Loucy (cell line): ENCODE measurements at regions not wholly inside any gene's neighbourhood (a gene's known extent, or its start where the extent isn't known, plus 50 kb on each side); places are given as distances from the start of the nearest gene placed in this dataset.

Experiments
- H2AFZ ChIP-seq: fragments of 200-600 bp; sonication (generic); 2 replicates; pipeline ENCODE4 v1.6.0; 2016; ENCODE audit warnings: antibody characterized with exemption, mild to moderate bottlenecking, low read length, moderate library complexity
- H3F3A ChIP-seq: fragments of 200-600 bp; 2 replicates; pipeline ENCODE4 v1.6.0; 2016; ENCODE audit warnings: antibody characterized with exemption, low read depth, mild to moderate bottlenecking
- H3K27me3 ChIP-seq: fragments of 200-600 bp; sonication (generic); 2 replicates; pipeline ENCODE4 v1.6.1; 2014; ENCODE audit warnings: low read length, mild to moderate bottlenecking; ENCODE audit not compliant: insufficient read depth, poor library complexity, severe bottlenecking
- H3K36me3 ChIP-seq: fragments of 200-600 bp; sonication (generic); 2 replicates; pipeline ENCODE4 v1.6.1; 2016; ENCODE audit warnings: low read length; ENCODE audit not compliant: insufficient read depth
- H3K4me1 ChIP-seq: fragments of 200-600 bp; sonication (generic); 2 replicates; pipeline ENCODE4 v1.5.1; 2014; ENCODE audit warnings: low read length, mild to moderate bottlenecking; ENCODE audit not compliant: insufficient read depth, poor library complexity, severe bottlenecking
- H3K4me2 ChIP-seq: fragments of 200-600 bp; sonication (generic); 2 replicates; pipeline ENCODE4 v1.6.0; 2014; ENCODE audit warnings: antibody characterized with exemption, low read length, low read depth, mild to moderate bottlenecking; ENCODE audit not compliant: poor library complexity, severe bottlenecking
- H3K4me3 ChIP-seq: fragments of 200-600 bp; sonication (generic); 2 replicates; pipeline ENCODE4 v1.5.1; 2014; ENCODE audit warnings: low read length, mild to moderate bottlenecking, mixed read lengths; ENCODE audit not compliant: poor library complexity, severe bottlenecking
- H3K79me2 ChIP-seq: fragments of 200-600 bp; sonication (generic); 2 replicates; pipeline ENCODE4 v1.6.1; 2014; ENCODE audit warnings: low read length; ENCODE audit not compliant: insufficient read depth
- H3K9ac ChIP-seq: fragments of 200-600 bp; sonication (generic); 2 replicates; pipeline ENCODE4 v1.6.0; 2014; ENCODE audit warnings: mild to moderate bottlenecking, low read depth, low read length, moderate library complexity; ENCODE audit not compliant: poor library complexity, severe bottlenecking
- H3K9me2 ChIP-seq: fragments of 200-600 bp; sonication (generic); replicated peaks from 2 replicates; pipeline ENCODE4 v1.6.1; 2016; ENCODE audit warnings: low read depth, low read length, mixed read lengths
- H3K9me3 ChIP-seq: fragments of 200-600 bp; sonication (generic); 2 replicates; pipeline ENCODE4 v1.6.1; 2014; ENCODE audit warnings: mild to moderate bottlenecking, antibody characterized with exemption, low read length, low read depth; ENCODE audit not compliant: insufficient read depth
- H4K20me1 ChIP-seq: fragments of 200-600 bp; sonication (generic); 2 replicates; pipeline ENCODE4 v1.6.0; 2014; ENCODE audit warnings: antibody characterized with exemption, low read length, mild to moderate bottlenecking; ENCODE audit not compliant: insufficient read depth, poor library complexity, severe bottlenecking
- CTCF ChIP-seq: fragments of 200-600 bp; sonication (generic); conservative IDR thresholded peaks from 2 replicates; pipeline ENCODE4 v1.5.1; 2014; ENCODE audit warnings: mild to moderate bottlenecking, antibody characterized with exemption, low read length
- EZH2phosphoT487 ChIP-seq: fragments of 200-600 bp; IDR thresholded peaks from 2 replicates; pipeline ENCODE4 v1.6.1; 2018; ENCODE audit warnings: antibody characterized with exemption, mild to moderate bottlenecking, moderate library complexity, borderline replicate concordance

- H3K9ac ChIP-seq = no peak overlapping the region
These were observed 278.0 kb downstream of the METTL4 start for GRCh38 chr18:2293109-2293839.

GRCh38 chr18:2301316-2301715, 270.0 kb downstream of the METTL4 start:
- H3K4me1 ChIP-seq = no peaks in the 10 kb centered on the region
- no peak overlapping the region for H3K9ac ChIP-seq
- no peak overlapping the region for H2AFZ ChIP-seq

More at GRCh38 chr18:2293109-2293839, 278.0 kb downstream of the METTL4 start:
- Histone ChIP-seq H3K9me3 (no peaks in the 10 kb centered on the region), H3F3A (no peaks in the 10 kb centered on the region), H4K20me1 (no peaks in the 10 kb centered on the region), H3K79me2 (no peaks in the 10 kb centered on the region), H3K4me3 (no peak overlapping the region), H2AFZ (no peak overlapping the region; the same call in 1 of the 2 replicates), H3K4me1 (no peaks in the 10 kb centered on the region), H3K4me2 (no peak overlapping the region), H3K27me3 (no peaks in the 10 kb centered on the region), H3K36me3 (no peaks in the 10 kb centered on the region), H3K9me2 (no peaks in the 10 kb centered on the region)
- TF ChIP-seq CTCF (peak; percentile 39), EZH2phosphoT487 (no peak)

GRCh38 chr18:2302012-2302411, 269.3 kb downstream of the METTL4 start:
- Histone ChIP-seq H3K9ac (no peak overlapping the region), H3F3A (no peaks in the 10 kb centered on the region), H3K9me3 (no peaks in the 10 kb centered on the region), H2AFZ (no peak overlapping the region), H3K4me2 (no peak overlapping the region), H3K4me3 (no peak overlapping the region), H3K4me1 (no peaks in the 10 kb centered on the region), H3K79me2 (no peaks in the 10 kb centered on the region), H4K20me1 (no peaks in the 10 kb centered on the region), H3K27me3 (no peaks in the 10 kb centered on the region), H3K9me2 (no peaks in the 10 kb centered on the region), H3K36me3 (no peaks in the 10 kb centered on the region)
- TF ChIP-seq CTCF (no peak), EZH2phosphoT487 (no peak)

More at GRCh38 chr18:2301316-2301715, 270.0 kb downstream of the METTL4 start:
- H3F3A ChIP-seq = no peaks in the 10 kb centered on the region
- no peaks in the 10 kb centered on the region for H3K9me2 ChIP-seq
- TF ChIP-seq EZH2phosphoT487 = no peak
- no peak for TF ChIP-seq CTCF
- H3K4me3 ChIP-seq = no peak overlapping the region
- no peaks in the 10 kb centered on the region for H4K20me1 ChIP-seq
- H3K36me3 ChIP-seq = no peaks in the 10 kb centered on the region
- no peak overlapping the region for H3K4me2 ChIP-seq
- H3K27me3 ChIP-seq = no peaks in the 10 kb centered on the region
- no peaks in the 10 kb centered on the region for H3K79me2 ChIP-seq
- no peaks in the 10 kb centered on the region for H3K9me3 ChIP-seq
